Stimulated activated CD8-positive, alpha-beta memory T cell treated with anti-CD3 and anti-CD28 coated beads, Interleukin-4, amount 100 ng/mL, for 4 hours (primary cell): ENCODE measurements at regions not wholly inside any gene's neighbourhood (a gene's known extent, or its start where the extent isn't known, plus 50 kb on each side); places are given as distances from the start of the nearest gene placed in this dataset.

Source experiments
- DNase-seq, 2 donors: peaks; one replicate each; pipeline ENCODE4 v3.0.0-alpha.2; 2020; ENCODE audit warnings: low read depth in 2 of 2, low spot score in 1 of 2

- no peak for DNase-seq
Measured at GRCh38 chr20:60240415-60240814, 282.2 kb downstream of the CDH26 start.

- DNase-seq = no peak
Measured at GRCh38 chr20:60240986-60241385, 282.8 kb downstream of the CDH26 start.

GRCh38 chr20:60242836-60243505 is 284.7 kb downstream of the CDH26 start:
- no peak for DNase-seq

GRCh38 chr20:60244373-60245146 is 286.3 kb downstream of the CDH26 start:
- no peak for DNase-seq

- no peak for DNase-seq
Measured at GRCh38 chr20:60246751-60247150, 288.5 kb downstream of the CDH26 start.

- no peak for DNase-seq
Measured at GRCh38 chr20:60249436-60249835, 291.2 kb downstream of the CDH26 start.

GRCh38 chr20:60250251-60250650 is 292.0 kb downstream of the CDH26 start:
- DNase-seq = no peak

- DNase-seq = no peak
Measured at GRCh38 chr20:60252866-60253265, 294.6 kb downstream of the CDH26 start.

GRCh38 chr20:60253471-60253870 is 295.2 kb downstream of the CDH26 start:
- no peak for DNase-seq

GRCh38 chr20:60254901-60255411 is 296.7 kb downstream of the CDH26 start:
- no peak for DNase-seq

GRCh38 chr20:60255415-60255814 is 297.2 kb downstream of the CDH26 start:
- DNase-seq = no peak

GRCh38 chr20:60255866-60256265 is 297.6 kb downstream of the CDH26 start:
- DNase-seq = no peak

- DNase-seq = no peak
Measured at GRCh38 chr20:60256811-60257210, 298.6 kb downstream of the CDH26 start.

GRCh38 chr20:60257671-60258070 is 299.4 kb downstream of the CDH26 start:
- DNase-seq = no peak

- DNase-seq = no peak
Measured at GRCh38 chr20:60258255-60258863, 300.1 kb downstream of the CDH26 start.

GRCh38 chr20:60261333-60261732 is 303.1 kb downstream of the CDH26 start:
- no peak for DNase-seq

GRCh38 chr20:60262967-60263603 is 304.9 kb downstream of the CDH26 start:
- peak; percentile 16 for DNase-seq

GRCh38 chr20:60263725-60264709 is 305.8 kb downstream of the CDH26 start:
- DNase-seq = no peak

GRCh38 chr20:60266177-60266823 is 308.1 kb downstream of the CDH26 start:
- no peak for DNase-seq

- no peak for DNase-seq
Measured at GRCh38 chr20:60268491-60268890, 310.3 kb downstream of the CDH26 start.
